GM23338 (cell line): ENCODE measurements at regions not wholly inside any gene's neighbourhood (a gene's known extent, or its start where the extent isn't known, plus 50 kb on each side); places are given as distances from the start of the nearest gene placed in this dataset.

Experiments
- CTCF ChIP-seq, 2 experiments: fragments of 200-600 bp in 1 of 2; sonication (generic) in 1 of 2; conservative IDR thresholded peaks; 2 replicates each; pipeline versions ENCODE4 v1.5.1 to v1.6.1; 2016 to 2017; ENCODE audit warnings: antibody characterized with exemption in 2 of 2, low read depth in 2 of 2, mild to moderate bottlenecking in 2 of 2, moderate library complexity in 1 of 2
- ETS1 ChIP-seq: IDR thresholded peaks from 2 replicates; pipeline ENCODE4 v1.6.1; 2016; ENCODE audit warnings: antibody characterized with exemption
- EZH2 ChIP-seq: fragments of 200-600 bp; sonication (generic); IDR thresholded peaks from one replicate; pipeline ENCODE4 v1.8.0; 2017; ENCODE audit warnings: antibody characterized with exemption, mild to moderate bottlenecking, low read depth; ENCODE audit not compliant: unreplicated experiment
- EZH2phosphoT487 ChIP-seq: fragments of 200-600 bp; sonication (generic); IDR thresholded peaks from one replicate; pipeline ENCODE4 v1.8.1; 2018; ENCODE audit warnings: antibody characterized with exemption; ENCODE audit not compliant: unreplicated experiment
- JUNB ChIP-seq: IDR thresholded peaks from one replicate; pipeline ENCODE4 v1.6.1; 2016; ENCODE audit warnings: antibody characterized with exemption; ENCODE audit not compliant: unreplicated experiment
- POLR2AphosphoS5 ChIP-seq: IDR thresholded peaks from 2 replicates; pipeline ENCODE4 v1.6.1; 2016; ENCODE audit warnings: antibody characterized with exemption, low read depth

- TF ChIP-seq ETS1 (no peak), CTCF (conservative IDR thresholded peaks at IDR 0.05; ENCODE audit: low read depth in 2 of 2) (no peak), JUNB (no peak), POLR2AphosphoS5 (no peak), EZH2 (no peak), EZH2phosphoT487 (no peak)
Observed at GRCh38 chr7:96775046-96775445, 65.4 kb upstream of the SEM1 start.
